HL-60 (cell line): ENCODE measurements at regions not wholly inside any gene's neighbourhood (a gene's known extent, or its start where the extent isn't known, plus 50 kb on each side); places are given as distances from the start of the nearest gene placed in this dataset.

ENCODE experiments used
- DNase-seq, 2 experiments: peaks; one replicate each; pipeline ENCODE4 v3.0.0-alpha.2; 2010 to 2020; ENCODE audit warnings: low read depth in 1 of 2, low spot score in 1 of 2
- H3K27ac ChIP-seq: fragments of 250-450 bp; sonication (Bioruptor Pico); replicated peaks from 2 replicates; pipeline ENCODE4 v1.5.1; 2020; ENCODE audit warnings: mild to moderate bottlenecking, moderate library complexity
- H3K27me3 ChIP-seq: fragments of 250-450 bp; sonication (Bioruptor Pico); 2 replicates; pipeline ENCODE4 v1.5.1; 2021; ENCODE audit warnings: mild to moderate bottlenecking, moderate library complexity; ENCODE audit not compliant: insufficient read depth, poor library complexity, severe bottlenecking
- H3K4me3 ChIP-seq: replicated peaks from 2 replicates; pipeline ENCODE4 v1.5.1; 2011; ENCODE audit warnings: mild to moderate bottlenecking, control low read depth, low read length; ENCODE audit not compliant: insufficient read depth
- CTCF ChIP-seq: IDR thresholded peaks from one replicate; pipeline ENCODE4 v1.5.1; 2011; ENCODE audit warnings: low read length, control low read depth, inconsistent platforms; ENCODE audit not compliant: insufficient read depth
- GABPA ChIP-seq: IDR thresholded peaks from 2 replicates; pipeline ENCODE4 v1.6.1; 2012; ENCODE audit warnings: low read depth
- POLR2AphosphoS5 ChIP-seq: IDR thresholded peaks from 2 replicates; pipeline ENCODE4 v1.6.1; 2012; ENCODE audit warnings: low read depth
- SPI1 ChIP-seq: IDR thresholded peaks from 2 replicates; pipeline ENCODE4 v1.6.1; 2012; ENCODE audit warnings: low read depth, mild to moderate bottlenecking, borderline replicate concordance
- TF ChIP-seq, protein P1 (sequence below): IDR thresholded peaks from 2 replicates; pipeline ENCODE4 v1.6.1; 2012; ENCODE audit warnings: low read depth; ENCODE audit not compliant: insufficient replicate concordance

- TF ChIP-seq GABPA (no peak), SPI1 (no peak), CTCF (no peak), POLR2AphosphoS5 (no peak)
- TF ChIP-seq, protein P1, sequence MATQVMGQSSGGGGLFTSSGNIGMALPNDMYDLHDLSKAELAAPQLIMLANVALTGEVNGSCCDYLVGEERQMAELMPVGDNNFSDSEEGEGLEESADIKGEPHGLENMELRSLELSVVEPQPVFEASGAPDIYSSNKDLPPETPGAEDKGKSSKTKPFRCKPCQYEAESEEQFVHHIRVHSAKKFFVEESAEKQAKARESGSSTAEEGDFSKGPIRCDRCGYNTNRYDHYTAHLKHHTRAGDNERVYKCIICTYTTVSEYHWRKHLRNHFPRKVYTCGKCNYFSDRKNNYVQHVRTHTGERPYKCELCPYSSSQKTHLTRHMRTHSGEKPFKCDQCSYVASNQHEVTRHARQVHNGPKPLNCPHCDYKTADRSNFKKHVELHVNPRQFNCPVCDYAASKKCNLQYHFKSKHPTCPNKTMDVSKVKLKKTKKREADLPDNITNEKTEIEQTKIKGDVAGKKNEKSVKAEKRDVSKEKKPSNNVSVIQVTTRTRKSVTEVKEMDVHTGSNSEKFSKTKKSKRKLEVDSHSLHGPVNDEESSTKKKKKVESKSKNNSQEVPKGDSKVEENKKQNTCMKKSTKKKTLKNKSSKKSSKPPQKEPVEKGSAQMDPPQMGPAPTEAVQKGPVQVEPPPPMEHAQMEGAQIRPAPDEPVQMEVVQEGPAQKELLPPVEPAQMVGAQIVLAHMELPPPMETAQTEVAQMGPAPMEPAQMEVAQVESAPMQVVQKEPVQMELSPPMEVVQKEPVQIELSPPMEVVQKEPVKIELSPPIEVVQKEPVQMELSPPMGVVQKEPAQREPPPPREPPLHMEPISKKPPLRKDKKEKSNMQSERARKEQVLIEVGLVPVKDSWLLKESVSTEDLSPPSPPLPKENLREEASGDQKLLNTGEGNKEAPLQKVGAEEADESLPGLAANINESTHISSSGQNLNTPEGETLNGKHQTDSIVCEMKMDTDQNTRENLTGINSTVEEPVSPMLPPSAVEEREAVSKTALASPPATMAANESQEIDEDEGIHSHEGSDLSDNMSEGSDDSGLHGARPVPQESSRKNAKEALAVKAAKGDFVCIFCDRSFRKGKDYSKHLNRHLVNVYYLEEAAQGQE: no peak
- H3K27me3 ChIP-seq: no peaks in the 10 kb centered on the region
- no peak for DNase-seq
Observed at GRCh38 chr11:31903225-31904074, 92.3 kb upstream of the PAX6 start.

DNA sequence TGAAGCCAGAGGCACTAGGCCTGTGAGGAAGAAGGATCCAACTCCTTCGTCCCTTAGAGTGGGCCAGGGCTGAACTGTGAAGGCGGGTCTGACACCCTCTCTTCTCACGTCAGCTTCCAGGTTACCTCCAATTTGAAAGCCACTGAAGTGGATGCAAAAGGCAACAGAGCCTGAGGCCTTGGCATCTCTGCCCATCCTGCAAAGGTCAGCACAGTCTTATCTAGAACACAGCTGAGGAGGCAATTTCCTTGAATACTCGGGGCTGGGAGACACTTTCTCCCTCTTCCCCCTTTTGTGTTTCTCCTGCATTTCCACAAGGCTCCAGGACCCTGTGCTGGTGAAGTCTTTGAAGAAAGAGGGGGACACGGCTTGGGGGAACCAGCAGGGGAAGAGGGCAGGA, 91.6 kb upstream of the PAX6 start:
- Histone ChIP-seq H3K4me3 (no peak overlapping the region), H3K27me3 (no peaks in the 10 kb centered on the region), H3K27ac (no peak overlapping the region)
- no peak for TF ChIP-seq SPI1
- TF ChIP-seq, protein P1: no peak
- TF ChIP-seq CTCF: no peak
- TF ChIP-seq GABPA: no peak
- no peak for TF ChIP-seq POLR2AphosphoS5
- no peak for DNase-seq

More at GRCh38 chr11:31903225-31904074, 92.3 kb upstream of the PAX6 start:
- Histone ChIP-seq H3K27ac (no peak overlapping the region), H3K4me3 (no peak overlapping the region)

GRCh38 chr11:31895926-31896325, 84.8 kb upstream of the PAX6 start:
- H3K27me3 ChIP-seq: no peaks in the 10 kb centered on the region
- no peak for DNase-seq
- no peak overlapping the region for H3K4me3 ChIP-seq
- TF ChIP-seq, protein P1: no peak
- TF ChIP-seq POLR2AphosphoS5: no peak
- TF ChIP-seq SPI1: no peak
- TF ChIP-seq GABPA: no peak
- no peak for TF ChIP-seq CTCF
- H3K27ac ChIP-seq: no peak overlapping the region
